NOMO-1 (cell line): ENCODE measurements at regions not wholly inside any gene's neighbourhood (a gene's known extent, or its start where the extent isn't known, plus 50 kb on each side); places are given as distances from the start of the nearest gene placed in this dataset.
A peak's percentile ranks its signal among the peaks of the same experiment; 100 is the strongest.

ENCODE experiments used
- DNase-seq, 2 experiments: peaks; one replicate each; lab custom pipeline; 2025; ENCODE audit not compliant: unreplicated experiment in 2 of 2; lab: John Stamatoyannopoulos, UW

GRCh38 chr13:60282186-60282585 lies 114.8 kb upstream of the TDRD3 start:
- no peak for DNase-seq

GRCh38 chr13:60282708-60283107 lies 114.3 kb upstream of the TDRD3 start:
- DNase-seq: no peak

GRCh38 chr13:60286707-60287106 lies 110.3 kb upstream of the TDRD3 start:
- no peak for DNase-seq

GRCh38 chr13:60288569-60288968 lies 108.5 kb upstream of the TDRD3 start:
- DNase-seq: no peak

GRCh38 chr13:60303166-60303565 lies 93.9 kb upstream of the TDRD3 start:
- DNase-seq: no peak

GRCh38 chr13:60311527-60311926 lies 85.5 kb upstream of the TDRD3 start:
- no peak for DNase-seq

GRCh38 chr13:60312851-60313505 lies 84.0 kb upstream of the TDRD3 start:
- no peak for DNase-seq

- no peak for DNase-seq
These were observed 78.8 kb upstream of the TDRD3 start for GRCh38 chr13:60318186-60318585.

GRCh38 chr13:60324131-60324530 lies 72.9 kb upstream of the TDRD3 start:
- DNase-seq: no peak

- DNase-seq: peak in 1 of 2 experiments; percentile 11
These were observed 70.7 kb upstream of the TDRD3 start for GRCh38 chr13:60326273-60326672.

GRCh38 chr13:60327511-60327910 lies 69.5 kb upstream of the TDRD3 start:
- no peak for DNase-seq

GRCh38 chr13:60328073-60328472 lies 68.9 kb upstream of the TDRD3 start:
- DNase-seq: peak in 1 of 2 experiments; percentile 58

- peak in 1 of 2 experiments; percentile 30 for DNase-seq
These were observed 67.6 kb upstream of the TDRD3 start for GRCh38 chr13:60329221-60329923.

- DNase-seq: no peak
These were observed 65.6 kb upstream of the TDRD3 start for GRCh38 chr13:60331249-60332012.

GRCh38 chr13:60332682-60333081 lies 64.3 kb upstream of the TDRD3 start:
- DNase-seq: peak in 1 of 2 experiments; percentile 17

- DNase-seq: no peak
These were observed 62.7 kb upstream of the TDRD3 start for GRCh38 chr13:60334310-60334709.

GRCh38 chr13:60335531-60335930 lies 61.5 kb upstream of the TDRD3 start:
- peak in 1 of 2 experiments; percentile 26 for DNase-seq

GRCh38 chr13:60338754-60339153 lies 58.3 kb upstream of the TDRD3 start:
- no peak for DNase-seq

GRCh38 chr13:60343978-60344377 lies 53.0 kb upstream of the TDRD3 start:
- DNase-seq: no peak

GRCh38 chr13:60347174-60347573 lies 49.8 kb upstream of the TDRD3 start:
- no peak for DNase-seq
